GM21717 (cell line): ENCODE measurements at regions not wholly inside any gene's neighbourhood (a gene's known extent, or its start where the extent isn't known, plus 50 kb on each side); places are given as distances from the start of the nearest gene placed in this dataset.
A peak's percentile ranks its signal among the peaks of the same experiment; 100 is the strongest.

ENCODE experiments used
- ATAC-seq: cut with Tn5 transposase; IDR thresholded peaks from one replicate; pipeline ENCODE4 v1.9.1; 2021; ENCODE audit warnings: mild to moderate bottlenecking, moderate library complexity; ENCODE audit not compliant: unreplicated experiment

DNA sequence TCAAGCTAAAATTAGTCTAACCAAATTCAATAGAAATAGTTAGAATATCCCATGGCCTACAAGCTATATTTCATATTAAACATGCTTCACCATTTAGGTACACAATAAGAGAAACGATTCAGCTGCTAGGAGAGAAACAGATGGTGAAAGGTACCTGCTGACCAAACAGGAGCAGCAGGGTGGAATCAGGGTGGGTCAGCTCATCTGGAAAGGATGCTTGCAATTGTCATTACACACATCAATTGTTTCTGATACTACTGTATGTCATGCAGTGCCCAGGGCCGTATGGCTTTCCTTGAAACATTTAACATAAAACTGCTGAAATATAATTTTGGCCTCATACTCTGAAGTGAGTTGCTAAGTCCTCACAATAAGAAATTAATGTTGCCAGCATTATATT, 776.0 kb downstream of the DACH1 start:
- ATAC-seq: no peak

DNA sequence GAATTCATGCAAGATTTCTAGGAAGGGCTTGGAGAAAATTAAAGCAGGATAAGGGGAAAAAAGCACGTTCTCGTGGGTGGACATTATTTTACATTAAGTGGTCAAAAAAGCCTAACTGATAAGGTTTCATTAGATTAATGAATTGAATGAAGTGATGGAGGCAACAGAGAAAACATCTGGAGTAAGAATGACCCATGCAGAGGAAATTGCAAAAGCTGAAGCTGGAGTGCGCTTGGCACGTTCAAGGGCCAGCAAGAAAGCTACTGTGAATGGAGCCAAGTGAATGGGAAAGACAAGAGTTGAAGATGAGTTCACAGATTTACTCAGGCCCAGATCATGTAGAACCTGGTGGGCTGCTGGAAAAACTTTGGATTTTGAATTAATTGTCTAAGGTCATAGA, 777.9 kb downstream of the DACH1 start:
- ATAC-seq: no peak

DNA sequence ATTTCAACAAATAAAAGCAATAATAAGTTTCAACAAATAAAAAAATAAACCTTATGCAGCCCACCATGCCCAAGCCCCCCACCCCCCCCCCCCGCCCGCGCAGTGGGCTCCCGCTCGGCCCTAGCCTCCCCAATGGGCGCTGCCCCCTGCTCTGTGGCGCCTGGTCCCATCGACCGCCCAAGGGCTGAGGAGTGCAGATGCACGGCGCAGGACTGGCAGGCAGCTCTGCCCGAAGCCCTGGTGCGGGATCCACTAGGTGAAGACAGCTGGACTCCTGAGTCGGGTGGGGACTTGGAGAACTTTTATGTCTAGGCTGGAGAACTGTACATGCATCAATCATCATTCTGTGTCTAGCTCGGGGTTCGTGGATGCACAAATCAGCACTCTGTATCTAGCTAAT, 779.6 kb downstream of the DACH1 start:
- no peak for ATAC-seq

DNA sequence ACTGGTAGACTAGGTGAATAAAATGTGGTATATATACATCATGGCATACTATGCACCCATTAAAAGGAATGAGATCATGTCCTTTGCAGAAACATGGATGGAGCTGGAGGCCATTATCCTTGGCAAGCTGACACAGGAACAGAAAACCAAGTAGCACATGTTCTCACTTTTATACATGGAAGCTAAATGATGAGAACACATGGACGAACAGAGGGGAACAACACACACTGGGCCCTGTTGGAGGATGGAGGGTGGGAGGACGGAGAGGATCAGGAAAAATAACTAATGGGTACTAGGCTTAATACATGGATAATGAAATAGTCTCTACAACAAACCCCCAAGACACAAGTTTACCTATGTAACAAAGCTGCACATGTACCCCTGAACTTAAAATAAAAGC, 780.0 kb downstream of the DACH1 start:
- ATAC-seq: no peak

DNA sequence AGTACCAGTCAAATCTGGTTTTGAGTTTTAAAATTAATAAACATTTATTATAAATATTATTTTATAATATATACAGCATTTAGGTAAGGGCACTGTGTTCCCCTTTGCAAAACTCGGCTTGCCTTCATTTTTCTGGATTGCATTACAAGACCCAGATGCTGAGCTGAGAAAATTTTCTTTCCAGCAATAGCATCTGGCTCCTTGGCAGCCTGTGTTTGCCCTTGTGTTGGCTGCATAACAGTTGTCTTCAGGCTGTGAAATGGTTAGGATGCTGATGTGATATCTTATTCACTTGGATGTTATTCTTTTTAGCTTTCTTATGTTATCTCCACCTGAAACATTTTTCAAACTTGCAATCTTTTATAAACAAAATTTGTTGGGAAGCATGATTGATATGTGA, 784.4 kb downstream of the DACH1 start:
- no peak for ATAC-seq

DNA sequence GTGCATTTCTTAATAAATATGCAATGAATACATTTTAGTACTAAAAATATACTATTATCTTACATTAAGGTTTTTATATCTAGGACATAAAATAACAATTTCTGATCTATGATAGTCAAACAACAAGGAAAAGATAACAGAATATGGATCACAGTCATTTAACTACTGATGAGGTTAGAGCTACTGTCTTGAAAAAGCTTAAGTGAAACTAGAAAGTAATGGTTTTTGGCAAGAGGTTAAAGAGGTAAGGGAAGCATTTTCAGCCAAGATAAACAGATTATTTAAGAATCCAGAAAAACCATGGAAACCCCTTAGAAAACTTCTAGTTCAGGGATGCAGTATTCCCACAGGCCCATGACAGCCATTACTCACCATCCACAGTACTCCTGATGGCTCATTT, 787.4 kb downstream of the DACH1 start:
- ATAC-seq: no peak

DNA sequence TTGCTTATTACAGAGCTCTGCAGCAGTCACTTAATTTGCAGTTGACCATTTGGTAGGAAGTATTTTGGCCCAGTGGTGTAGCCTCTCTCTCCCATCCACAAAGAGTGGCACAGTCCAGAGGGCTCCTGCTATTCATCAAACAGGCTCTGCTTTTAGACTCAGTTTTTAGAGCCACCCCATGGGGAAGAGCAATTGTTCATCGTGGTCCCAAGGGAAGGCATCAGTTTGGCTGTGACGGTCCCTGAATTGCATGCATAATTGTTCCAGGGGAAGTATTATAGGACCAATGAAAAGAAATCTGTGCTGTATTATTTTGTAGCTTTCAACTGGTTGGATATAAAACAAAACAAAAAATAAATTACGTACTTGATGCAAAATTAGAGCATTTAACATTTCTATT, 799.0 kb downstream of the DACH1 start:
- no peak for ATAC-seq

DNA sequence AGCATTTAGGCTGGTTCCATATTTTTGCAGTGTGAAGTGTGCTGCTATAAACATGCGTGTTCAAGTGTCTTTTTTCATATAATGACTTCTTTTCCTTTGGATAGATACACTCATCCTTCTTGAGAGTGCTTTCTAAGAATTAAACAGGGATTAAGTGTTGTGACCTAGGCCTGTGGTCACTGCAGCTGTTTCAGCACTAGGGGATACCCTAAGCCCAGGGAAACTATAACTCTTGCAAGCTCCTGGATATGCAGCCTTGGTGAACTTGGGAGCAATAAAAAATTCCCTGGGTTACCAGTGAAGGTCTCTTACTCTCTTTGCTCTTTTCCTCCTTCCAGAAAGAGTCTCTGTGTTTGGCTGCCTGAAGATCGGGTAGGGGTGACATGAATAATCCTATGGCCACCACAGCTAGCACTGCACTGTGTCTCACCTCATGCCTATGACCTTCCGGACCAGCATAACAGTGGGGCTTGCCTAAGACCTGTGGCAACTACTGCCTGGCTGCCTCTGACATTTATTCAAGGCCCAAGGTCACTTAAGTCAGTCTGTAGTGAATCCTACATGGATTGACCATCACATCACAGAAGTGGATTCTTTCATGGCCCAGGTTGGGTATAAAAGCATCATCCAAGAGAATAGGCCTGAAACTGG, 799.7 kb downstream of the DACH1 start:
- ATAC-seq: no peak

DNA sequence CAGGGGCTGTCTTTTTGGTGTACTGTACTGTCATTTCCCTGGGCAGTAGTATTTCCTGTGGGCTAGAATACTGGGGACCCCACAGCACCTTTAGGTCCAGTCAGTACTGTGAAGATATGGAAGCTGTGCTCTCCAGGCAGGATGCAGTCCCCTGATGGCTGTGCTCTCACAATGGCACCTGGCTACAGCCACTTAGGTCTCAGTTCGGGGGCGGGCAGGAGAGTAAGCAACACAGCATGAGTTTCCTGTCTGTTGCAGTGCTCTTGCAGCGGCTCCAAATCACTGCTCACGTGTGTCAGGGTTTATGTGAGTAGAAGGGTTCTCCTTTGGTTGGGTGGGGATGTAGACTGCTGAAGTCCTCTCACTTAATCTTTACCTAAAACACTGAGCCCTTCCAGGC, 810.4 kb downstream of the DACH1 start:
- no peak for ATAC-seq

DNA sequence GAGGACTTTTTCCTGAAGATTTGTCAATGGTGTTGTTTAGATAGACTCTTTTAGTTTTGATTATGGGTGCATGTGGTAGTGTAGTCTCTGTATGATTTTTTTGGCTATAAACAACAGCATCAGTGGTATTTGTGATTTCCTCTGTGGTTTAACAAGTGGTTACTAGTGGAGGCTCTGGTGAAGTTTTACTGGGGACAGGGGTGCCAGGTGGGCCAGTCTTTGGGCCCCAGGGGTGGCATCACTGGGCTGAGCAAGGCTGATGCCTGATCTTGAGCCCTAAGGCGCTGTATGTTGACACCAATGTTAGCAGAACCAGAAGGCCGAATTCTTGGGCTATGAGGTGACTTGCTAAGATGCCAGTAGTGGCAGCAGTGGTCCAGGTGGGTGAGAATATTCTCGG, 811.4 kb downstream of the DACH1 start:
- ATAC-seq: no peak

DNA sequence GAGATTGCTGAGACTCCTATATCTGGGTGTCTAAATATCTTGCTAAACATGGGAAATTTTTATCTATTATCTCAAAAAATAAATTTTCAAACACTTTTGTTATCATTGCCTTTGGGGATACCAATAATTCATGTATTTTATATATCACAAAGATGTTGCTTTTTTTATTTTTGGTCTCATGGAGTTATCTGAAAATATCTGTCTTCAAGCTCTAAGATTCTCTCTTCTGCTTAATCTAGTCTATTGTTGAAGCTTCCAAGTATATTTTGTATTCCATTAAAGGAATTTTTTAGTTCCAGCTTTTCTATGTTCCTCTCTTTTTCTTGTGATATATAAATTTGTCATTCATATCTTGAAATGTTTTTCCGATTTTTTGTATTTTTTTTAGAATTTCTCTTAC, 812.0 kb downstream of the DACH1 start:
- ATAC-seq: no peak

DNA sequence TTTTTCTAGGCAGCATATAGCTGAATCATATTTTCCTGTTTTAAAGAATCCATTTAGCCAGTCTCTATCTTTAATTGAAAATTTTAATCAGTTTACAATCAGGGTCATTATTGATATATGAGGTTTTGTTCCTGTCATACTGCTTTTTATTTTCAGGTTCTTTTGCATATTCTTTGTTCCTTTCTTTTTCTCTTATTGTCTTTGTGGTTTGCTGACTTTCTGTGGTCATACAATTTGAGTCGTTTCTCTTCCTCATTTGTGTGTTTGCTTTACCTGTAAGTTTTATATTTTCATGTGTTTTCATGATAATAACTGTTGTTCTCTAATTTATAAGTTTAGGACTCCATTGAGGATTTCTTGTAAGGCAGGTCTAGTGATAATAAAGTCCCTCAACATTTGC, 812.6 kb downstream of the DACH1 start:
- peak; percentile 89 for ATAC-seq

DNA sequence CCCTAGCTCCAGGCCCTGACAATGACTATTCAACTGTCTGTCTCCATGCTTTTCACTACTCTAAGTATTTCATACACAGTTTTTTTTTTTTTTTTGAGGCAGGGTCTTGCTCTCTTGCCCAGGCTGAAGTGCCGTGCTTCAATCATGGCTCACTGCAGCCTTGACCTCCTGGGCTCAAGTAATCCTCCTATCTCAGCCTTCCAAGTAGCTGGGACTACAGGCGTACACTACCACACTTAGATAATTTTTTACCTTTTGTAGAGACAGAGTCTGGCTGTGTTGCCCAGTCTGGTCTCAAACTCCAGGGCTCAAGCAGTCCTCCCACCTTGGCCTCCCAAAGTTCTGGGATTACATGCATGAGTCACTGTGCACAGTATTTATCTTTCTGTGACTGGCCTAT, 815.4 kb downstream of the DACH1 start:
- ATAC-seq: no peak

DNA sequence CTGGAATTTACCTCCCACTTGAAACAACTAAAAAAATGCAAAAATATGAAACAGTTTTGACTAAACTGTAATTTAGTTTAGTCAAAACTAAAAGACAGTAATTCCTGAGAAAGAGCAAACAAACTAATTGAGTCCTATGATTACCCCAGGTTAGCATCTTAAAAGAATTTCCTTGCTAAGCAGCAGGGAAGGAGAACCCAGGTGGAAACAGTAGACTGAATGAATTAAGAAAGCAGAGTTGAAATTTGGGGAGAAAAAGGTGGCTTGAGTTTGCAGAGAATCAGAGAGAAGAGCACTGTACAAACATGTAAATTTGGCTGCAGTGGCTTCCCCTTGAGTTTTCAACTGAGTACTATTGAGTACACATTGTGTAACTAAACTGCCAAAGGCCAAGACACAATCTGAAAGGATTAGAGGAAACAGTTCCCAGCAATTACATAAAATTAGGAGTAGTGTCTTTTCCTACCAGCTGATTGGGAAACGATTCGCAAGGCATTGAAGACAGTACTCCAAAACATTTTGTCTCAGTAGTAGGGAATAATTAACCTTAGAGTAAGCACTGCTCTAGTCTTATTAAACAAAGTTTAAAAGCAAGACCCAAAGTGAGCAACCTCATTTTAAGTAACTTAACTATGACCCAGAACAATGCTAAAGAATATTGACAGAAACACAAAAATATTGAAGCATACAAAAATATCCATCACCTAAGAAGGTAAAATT, 820.5 kb downstream of the DACH1 start:
- ATAC-seq: no peak

DNA sequence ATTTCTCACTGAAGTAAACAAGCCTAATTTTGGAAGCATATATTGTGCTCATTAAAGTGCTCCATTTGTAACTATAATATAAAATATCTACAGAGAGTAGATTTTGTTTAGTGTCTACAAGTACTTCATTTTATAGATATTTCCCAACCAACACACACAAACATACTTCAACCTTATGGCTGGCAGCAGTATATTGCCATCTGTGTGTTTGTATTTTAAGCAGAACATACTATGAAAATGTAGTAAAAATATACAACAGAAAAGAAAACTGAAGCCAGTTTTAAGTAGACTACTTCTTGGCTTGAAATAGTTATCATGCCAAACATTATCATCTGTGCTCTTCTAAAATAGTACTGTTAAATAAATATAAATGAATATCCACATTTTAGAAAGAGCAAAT, 821.9 kb downstream of the DACH1 start:
- ATAC-seq: no peak

DNA sequence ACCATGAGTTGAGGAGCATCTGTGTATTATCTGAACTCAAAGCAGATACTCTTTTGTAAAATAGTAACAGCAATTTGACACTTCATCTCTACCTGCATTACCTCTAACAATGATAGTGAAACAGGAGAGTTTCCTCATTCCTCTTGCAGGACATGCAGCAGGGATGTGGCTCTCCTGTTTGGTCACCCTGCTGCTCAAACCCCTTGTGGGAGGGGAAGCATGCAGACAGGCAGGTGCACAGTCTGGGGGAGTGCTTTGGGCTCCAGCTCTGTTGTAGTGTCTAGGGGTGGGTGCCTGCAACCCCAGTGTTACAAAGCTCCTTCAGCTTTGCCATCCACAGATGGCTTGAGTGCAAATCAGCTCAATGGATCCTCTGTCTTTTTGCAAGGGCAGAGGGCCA, 827.6 kb downstream of the DACH1 start:
- no peak for ATAC-seq

DNA sequence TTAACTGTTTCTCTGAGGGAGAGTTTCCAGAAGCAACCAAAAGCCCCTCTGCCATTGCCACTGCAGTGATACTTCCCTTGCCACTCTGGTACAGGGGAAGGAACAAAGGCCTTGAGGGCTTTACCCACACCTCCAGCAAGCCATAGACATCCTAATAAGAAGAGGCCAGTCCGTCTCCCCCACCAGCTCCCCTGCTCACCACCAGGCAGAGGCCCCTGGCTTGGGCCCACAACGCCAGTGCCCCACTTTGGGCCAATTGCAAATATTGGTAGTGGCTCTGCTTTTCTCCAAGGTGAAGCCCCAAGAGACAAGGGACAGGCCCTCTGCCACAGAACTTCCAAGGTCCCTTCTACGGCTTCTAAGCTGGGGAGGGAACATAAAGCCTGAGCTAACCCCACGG, 833.0 kb downstream of the DACH1 start:
- ATAC-seq: no peak

DNA sequence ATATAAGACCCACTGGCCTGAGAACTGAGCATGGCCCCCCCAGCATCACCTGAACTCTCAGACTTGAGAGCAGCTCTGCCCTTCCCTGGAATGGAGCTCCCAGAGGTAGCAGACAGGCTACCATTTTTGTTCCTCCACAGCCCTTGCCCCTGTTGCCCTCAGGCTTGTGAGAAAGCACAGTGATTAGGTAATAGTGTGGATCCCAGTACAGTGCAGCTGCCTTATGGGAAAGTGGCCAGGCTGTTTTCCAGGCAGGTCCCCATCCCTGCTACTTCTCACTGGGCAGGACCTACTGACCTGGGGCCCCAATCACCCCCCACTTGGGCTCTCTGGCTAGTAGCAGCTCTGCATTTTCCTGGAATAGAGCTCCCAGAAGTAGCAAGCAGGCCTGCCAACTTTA, 834.0 kb downstream of the DACH1 start:
- no peak for ATAC-seq

DNA sequence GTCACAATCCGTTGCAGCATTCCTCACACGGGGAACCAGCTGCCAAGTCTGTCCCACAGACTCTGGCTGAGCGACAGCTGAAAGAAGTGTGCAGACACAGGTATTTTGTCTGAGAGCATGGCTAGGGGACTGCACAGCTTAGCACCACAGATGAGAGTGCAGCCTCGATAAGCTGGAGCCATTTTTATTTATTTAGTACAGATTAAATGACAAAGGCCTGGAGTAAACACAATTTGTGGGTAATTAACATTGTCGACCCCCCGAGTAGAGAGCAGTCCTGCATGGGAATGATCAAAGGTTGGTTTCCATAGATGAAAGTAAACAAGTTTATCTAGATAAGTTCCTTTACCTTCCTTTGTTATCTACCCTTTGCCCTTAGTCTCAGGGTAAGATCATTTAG, 836.2 kb downstream of the DACH1 start:
- ATAC-seq: no peak

DNA sequence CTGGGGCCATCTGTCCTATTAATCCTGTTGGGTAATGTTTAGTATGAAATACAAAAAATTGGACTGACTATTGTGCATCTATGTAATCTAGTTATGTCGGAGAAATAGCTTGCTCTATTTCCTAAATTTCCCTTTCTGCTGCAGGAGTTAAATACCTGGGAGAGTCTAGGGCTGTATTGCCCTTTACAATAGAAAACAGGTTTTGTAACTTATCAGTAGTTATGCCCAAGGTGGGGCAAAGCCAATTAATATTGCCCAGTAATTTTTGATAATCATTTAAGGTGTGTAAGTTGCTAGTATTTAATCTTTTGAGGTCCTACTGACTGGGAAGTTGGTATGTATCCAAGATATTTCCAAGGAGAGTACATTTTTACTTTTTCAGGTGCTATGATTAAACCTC, 838.1 kb downstream of the DACH1 start:
- no peak for ATAC-seq

DNA sequence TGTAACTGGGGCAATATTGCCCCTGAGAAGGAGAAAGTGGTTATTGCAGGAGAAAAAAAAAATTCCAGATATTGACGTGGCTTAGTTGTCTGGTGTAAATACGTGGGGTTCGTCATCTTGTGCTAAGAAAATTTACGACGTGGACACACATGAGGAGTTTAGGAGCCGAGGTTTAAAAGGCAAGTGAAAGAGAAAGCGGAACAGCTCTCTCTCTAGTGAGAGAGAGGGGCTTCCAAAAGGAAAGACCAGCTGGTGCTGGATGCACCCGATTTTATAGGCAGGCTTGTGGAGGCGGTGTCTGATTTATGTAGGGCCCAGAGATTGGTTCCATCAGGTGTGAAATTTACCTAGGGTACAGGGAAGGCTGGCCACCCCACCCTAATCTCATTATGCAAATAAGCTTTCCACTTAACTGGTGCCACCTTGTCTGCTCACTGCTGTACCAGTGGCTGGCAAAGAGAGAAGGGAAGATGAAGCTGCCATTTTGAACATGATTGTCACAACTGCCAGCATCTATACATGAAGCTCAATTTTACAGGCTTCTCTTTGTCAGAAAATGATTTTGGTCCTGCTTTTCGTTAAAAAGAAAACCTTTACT, 845.1 kb downstream of the DACH1 start:
- no peak for ATAC-seq

DNA sequence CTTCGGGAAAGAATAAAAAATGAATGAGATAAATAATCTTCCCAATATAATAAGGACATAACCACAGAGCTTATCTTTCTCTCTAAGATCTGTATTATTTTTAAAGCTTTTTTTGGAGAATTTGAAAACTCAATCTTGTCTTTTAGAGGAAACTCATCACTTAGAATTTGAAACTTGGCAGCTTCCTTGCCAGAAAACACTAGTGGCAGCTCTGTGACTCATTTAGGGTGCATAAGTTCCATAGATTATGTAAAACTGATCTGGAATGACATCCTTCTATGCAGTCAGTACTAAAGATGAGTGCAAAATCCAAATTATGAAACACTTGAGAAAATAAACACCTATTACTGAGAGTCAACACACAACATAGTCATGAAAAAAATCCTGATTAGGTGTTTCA, 848.0 kb downstream of the DACH1 start:
- ATAC-seq: no peak

DNA sequence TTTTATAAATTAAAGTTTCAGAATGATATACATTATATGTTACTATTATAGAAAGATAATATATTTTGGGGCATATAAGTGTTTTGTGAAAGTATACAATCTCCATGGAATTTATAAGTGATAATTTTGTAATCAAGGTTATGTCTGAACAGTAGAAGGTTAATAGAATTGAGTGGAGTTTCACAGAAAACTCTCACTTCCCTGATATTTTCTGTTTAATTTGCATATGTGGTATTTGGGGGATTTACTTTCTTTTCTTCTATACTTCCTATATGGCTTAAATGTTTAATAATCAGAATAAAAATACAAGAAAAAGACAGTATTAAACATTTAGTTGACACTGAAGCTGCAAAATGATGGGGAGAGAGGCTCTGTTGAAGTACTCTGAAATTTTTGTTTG, 848.5 kb downstream of the DACH1 start:
- ATAC-seq: no peak
